Activated T-cell treated with anti-CD3 and anti-CD28 coated beads, Interleukin-2, amount 50 U/mL, for 24 hours (primary cell): ENCODE measurements at regions not wholly inside any gene's neighbourhood (a gene's known extent, or its start where the extent isn't known, plus 50 kb on each side); places are given as distances from the start of the nearest gene placed in this dataset.

Experiments used
- DNase-seq: peaks from one replicate; pipeline ENCODE4 v3.0.0-alpha.2; 2020
- H3K27ac Mint-ChIP-seq: 2 replicates; pipeline ENCODE4 v1.8.0; 2020; ENCODE audit warnings: mild to moderate bottlenecking, mixed read lengths
- H3K27me3 Mint-ChIP-seq: 2 replicates; pipeline ENCODE4 v1.8.0; 2020; ENCODE audit warnings: mixed read lengths
- H3K36me3 Mint-ChIP-seq: 2 replicates; pipeline ENCODE4 v1.8.0; 2020; ENCODE audit warnings: low read depth, mixed read lengths
- H3K4me1 Mint-ChIP-seq: 2 replicates; pipeline ENCODE4 v1.8.0; 2020; ENCODE audit warnings: low read depth, mixed read lengths
- H3K4me3 Mint-ChIP-seq: 2 replicates; pipeline ENCODE4 v1.8.0; 2020; ENCODE audit warnings: mild to moderate bottlenecking, moderate library complexity, mixed read lengths
- H3K9me3 Mint-ChIP-seq: 2 replicates; pipeline ENCODE4 v1.8.0; 2020; ENCODE audit warnings: mixed read lengths

DNA sequence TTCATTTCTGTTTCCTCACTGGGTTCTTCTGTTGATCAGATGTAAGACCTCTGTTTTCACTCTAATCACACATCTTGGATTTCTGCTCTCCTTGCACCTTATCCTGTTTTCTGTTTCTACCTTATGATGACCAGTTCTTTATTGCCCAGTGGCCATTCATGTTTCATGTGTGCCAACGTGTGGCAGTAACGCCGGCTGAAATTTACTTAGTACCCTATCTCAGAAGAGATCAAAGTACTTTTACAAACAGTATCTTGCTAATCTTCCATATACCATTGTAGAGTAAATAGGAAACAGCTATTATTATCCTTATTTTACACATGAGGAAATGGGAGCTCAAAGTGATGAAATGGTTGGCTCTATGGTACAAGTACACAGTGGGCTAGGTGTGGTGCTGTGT, 74.0 kb downstream of the GATA3 start:
- no peaks in the 10 kb centered on the region for H3K27me3 Mint-ChIP-seq
- H3K36me3 Mint-ChIP-seq: no peaks in the 10 kb centered on the region
- H3K9me3 Mint-ChIP-seq: no peaks in the 10 kb centered on the region
- peaks cover 29% of the 10 kb centered on the region for H3K4me1 Mint-ChIP-seq
- no peak overlapping the region for H3K4me3 Mint-ChIP-seq
- DNase-seq: no peak
- H3K27ac Mint-ChIP-seq: no peak overlapping the region

DNA sequence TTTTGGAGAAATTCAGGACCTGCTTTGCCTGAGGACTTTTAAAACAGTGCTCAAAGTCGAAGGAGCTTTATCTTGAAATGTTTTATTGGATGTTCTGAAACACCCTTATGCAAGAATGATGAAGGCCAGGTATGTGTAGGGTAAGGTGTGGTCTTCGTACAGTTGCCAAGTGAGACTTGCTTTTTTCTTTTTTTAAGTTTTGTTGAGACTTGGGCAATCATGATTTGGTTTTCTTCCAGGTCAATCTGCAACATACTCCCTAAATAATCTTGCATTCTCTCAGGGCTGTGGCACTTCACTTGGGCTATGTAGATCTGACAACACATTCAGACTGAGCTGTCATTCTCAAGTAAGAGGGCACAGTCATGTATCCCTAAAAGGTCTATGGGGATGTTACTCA, 75.0 kb downstream of the GATA3 start:
- DNase-seq: no peak
- no peaks in the 10 kb centered on the region for H3K27me3 Mint-ChIP-seq
- H3K4me3 Mint-ChIP-seq: no peak overlapping the region
- H3K9me3 Mint-ChIP-seq: no peaks in the 10 kb centered on the region
- H3K36me3 Mint-ChIP-seq: no peaks in the 10 kb centered on the region
- H3K27ac Mint-ChIP-seq: no peak overlapping the region
- peaks cover 37% of the 10 kb centered on the region for H3K4me1 Mint-ChIP-seq

DNA sequence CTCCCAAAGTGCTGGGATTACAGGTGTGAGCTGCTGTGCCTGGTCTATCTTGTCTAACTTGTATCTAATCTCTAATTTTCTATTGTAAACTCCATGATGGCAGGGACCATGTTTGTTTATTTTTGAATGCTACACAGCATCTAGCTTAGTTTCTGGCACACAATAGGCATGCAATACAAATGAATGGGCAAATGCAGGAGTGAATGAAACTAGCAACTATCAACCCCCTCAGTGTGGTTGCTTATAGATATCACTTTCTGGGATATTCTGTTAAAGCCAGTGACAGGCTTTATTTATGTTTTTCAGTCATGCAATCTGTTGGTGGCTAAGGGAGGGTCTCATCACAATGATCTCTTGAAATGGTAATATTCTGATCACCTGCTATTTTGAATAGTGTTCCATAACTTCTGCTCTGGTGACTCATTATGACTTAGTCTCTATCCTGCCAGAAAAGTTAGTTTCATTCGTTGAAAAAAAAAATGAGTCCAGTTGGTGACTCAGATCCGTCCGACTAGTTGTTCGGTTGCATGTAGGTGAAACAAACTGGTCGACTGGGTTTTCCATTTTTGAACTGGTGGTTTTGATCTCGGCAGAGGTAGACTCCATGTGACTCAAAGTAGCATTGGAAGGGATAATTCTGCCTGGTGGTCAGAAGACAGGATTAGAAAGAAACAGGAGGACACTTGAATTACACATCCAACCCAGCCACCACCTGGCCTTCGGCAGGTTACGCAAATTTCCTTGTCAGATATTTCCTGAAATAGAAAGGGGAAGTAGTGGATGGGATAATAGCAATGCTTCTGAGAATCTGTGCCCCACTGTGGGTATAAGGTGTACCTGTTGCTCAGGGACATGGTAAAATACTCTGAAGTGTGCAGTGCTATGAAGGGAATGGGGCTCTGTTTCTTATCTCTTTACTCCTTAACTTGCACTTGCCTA, 76.8 kb downstream of the GATA3 start:
- H3K27me3 Mint-ChIP-seq: no peaks in the 10 kb centered on the region
- DNase-seq: peak; percentile 43
- H3K36me3 Mint-ChIP-seq: no peaks in the 10 kb centered on the region
- no peaks in the 10 kb centered on the region for H3K9me3 Mint-ChIP-seq
- H3K4me3 Mint-ChIP-seq: peak overlapping the region; percentile 2
- H3K4me1 Mint-ChIP-seq: peaks cover 41% of the 10 kb centered on the region
- H3K27ac Mint-ChIP-seq: peak overlapping the region; percentile 74

DNA sequence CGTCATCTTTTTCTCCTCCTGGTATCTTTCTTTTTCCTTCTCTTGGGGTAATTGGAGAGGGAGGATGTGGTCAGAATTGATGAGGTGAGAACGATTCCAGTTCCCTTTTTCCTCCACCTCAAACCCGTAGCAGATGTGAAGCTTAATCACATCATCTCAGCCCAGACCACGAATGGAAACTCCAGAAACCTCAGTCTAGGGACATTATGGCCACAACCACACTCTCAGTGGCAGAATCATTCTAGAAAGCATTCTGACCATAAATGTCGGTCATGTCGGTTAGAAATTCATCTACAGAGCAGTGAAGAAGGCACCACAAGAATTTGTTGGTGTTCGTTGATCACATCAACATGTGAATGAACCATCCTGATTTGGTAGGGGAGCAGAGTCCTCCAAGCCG, 78.7 kb downstream of the GATA3 start:
- Mint-ChIP-seq H3K36me3 (no peaks in the 10 kb centered on the region), H3K27me3 (no peaks in the 10 kb centered on the region), H3K4me3 (peak overlapping the region; percentile 37), H3K9me3 (no peaks in the 10 kb centered on the region), H3K4me1 (peaks cover 59% of the 10 kb centered on the region), H3K27ac (peak overlapping the region; percentile 86)
- no peak for DNase-seq

DNA sequence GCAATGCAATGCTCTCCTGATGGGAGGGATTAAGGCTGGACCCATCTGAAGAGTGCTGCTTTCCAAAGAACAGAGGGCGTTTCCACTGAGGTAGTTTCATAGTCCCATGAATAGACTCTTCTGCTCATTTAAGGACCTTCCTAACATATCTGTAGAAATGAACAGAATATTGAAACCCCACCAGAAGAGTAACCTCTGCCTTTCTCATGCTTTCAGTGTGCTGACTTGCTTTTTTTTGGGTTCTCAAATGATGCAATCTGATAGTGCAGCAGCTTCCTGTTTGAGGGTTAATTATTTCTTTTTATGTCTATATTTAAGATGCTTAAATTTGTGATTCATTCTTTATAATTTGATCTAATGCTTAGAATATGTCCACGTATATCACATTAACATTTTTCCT, 82.2 kb downstream of the GATA3 start:
- Mint-ChIP-seq H3K27me3 (no peaks in the 10 kb centered on the region), H3K4me3 (peak overlapping the region; percentile 59), H3K9me3 (no peaks in the 10 kb centered on the region), H3K27ac (peak overlapping the region; percentile 90), H3K36me3 (no peaks in the 10 kb centered on the region), H3K4me1 (peaks cover 64% of the 10 kb centered on the region)
- no peak for DNase-seq

DNA sequence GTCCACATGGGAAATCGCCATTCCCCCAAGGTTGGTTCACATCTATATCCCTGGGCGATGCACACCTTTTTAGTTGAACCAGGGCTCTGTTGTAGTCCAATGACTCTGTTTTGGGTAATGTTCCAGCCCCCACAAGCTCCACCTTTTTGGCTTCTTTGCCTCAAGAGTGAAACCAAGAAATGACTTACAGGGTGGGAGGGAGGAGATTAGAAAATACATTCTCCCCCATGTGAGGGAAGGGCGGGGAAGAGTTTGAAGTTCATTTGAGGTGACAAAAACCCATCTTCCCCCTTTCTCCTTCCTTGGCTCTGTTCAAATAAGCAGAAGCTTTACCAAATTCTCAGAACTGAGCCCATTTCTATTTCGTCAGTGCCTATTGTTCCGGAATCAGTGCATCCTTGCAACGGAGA, 82.8 kb downstream of the GATA3 start:
- no peaks in the 10 kb centered on the region for H3K27me3 Mint-ChIP-seq
- DNase-seq: peak; percentile 48
- H3K4me3 Mint-ChIP-seq: peak overlapping the region; percentile 59
- peak overlapping the region; percentile 90 for H3K27ac Mint-ChIP-seq
- peaks cover 63% of the 10 kb centered on the region for H3K4me1 Mint-ChIP-seq
- H3K36me3 Mint-ChIP-seq: no peaks in the 10 kb centered on the region
- no peaks in the 10 kb centered on the region for H3K9me3 Mint-ChIP-seq

DNA sequence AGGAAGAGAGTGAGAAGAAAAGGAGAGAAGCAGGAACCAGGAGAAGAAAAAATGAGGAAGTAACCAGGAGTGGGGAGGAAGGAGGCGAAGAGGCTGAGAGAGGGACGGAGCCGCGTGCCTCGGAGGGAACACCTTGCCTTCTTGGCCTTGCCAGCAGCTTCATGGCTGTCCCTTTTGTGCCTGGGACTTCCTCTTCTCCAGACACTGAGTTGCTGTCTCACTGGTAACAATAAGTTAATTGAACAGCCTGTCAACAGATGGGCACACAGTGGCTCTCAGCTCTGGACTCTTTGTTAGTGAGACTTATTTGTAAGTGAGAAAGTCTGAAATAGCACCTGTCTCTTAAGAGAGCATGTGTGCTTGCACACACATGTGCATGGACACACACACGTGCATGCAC, 83.2 kb downstream of the GATA3 start:
- no peaks in the 10 kb centered on the region for H3K9me3 Mint-ChIP-seq
- no peaks in the 10 kb centered on the region for H3K36me3 Mint-ChIP-seq
- H3K27ac Mint-ChIP-seq: peak overlapping the region; percentile 90
- peak overlapping the region; percentile 59 for H3K4me3 Mint-ChIP-seq
- no peaks in the 10 kb centered on the region for H3K27me3 Mint-ChIP-seq
- H3K4me1 Mint-ChIP-seq: peaks cover 62% of the 10 kb centered on the region
- DNase-seq: peak; percentile 50

DNA sequence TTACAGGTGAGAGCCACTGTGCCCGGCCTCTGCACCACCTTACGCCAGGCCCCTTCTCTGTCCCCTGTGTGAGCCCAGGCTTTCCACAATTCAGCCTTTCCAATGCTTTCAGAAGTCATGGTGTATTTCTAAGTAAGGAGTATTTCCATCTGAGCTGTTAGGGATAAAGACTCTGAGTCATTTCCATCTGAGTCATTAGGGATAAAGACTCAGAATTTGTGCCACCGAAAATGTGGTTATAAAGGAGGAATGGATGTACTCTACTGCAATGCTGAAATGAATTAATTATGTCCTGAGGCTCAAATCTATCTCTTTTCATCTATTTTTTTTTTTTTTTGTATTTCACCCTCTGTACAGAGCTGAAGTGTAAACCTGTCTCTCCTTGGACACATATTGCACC, 84.0 kb downstream of the GATA3 start:
- Mint-ChIP-seq H3K27me3 (no peaks in the 10 kb centered on the region), H3K36me3 (no peaks in the 10 kb centered on the region), H3K27ac (peak overlapping the region; percentile 90), H3K4me1 (peaks cover 55% of the 10 kb centered on the region), H3K4me3 (peak overlapping the region; percentile 18), H3K9me3 (no peaks in the 10 kb centered on the region)
- DNase-seq: no peak

DNA sequence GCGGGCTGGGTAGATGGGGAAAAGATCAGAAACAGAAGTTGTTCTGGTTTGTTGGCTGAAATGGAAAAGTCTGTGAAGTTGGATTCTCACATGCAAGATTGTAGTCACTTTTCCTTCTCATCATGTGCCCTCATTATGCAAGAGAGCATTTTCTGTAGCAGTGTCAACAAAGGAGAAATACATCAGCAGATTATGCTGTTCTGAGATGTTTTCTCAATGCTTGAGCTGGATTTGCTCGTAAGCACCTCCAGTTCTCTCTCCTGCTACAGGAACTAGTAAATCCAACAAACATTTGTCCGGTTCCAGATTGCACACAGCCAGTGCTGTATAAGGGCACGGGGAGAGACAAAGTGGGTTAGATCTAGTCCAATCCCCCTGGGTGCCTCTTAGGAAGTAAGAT, 90.0 kb downstream of the GATA3 start:
- peaks cover 14% of the 10 kb centered on the region for H3K4me1 Mint-ChIP-seq
- no peaks in the 10 kb centered on the region for H3K36me3 Mint-ChIP-seq
- H3K9me3 Mint-ChIP-seq: no peaks in the 10 kb centered on the region
- DNase-seq: no peak
- H3K27me3 Mint-ChIP-seq: no peaks in the 10 kb centered on the region
- H3K27ac Mint-ChIP-seq: no peak overlapping the region
- H3K4me3 Mint-ChIP-seq: no peak overlapping the region

DNA sequence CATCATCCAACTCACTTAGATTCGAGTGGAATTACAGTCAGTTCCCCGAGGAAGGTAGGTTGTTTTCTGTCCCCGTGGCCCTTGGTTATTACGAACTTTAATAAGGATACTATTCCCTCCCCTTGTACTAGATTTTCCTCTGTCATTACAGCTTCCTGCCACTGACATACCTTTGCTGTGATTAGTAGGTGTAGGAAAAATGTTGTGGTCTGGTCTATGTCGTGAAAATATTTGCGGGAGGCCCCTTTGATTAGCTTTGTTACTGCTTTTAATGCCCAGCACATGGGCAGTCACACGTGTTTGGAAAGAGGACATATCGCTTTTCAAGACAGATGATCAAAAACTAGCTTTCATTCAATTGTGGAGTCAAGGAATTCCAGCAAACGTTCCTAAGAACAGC, 92.2 kb downstream of the GATA3 start:
- Mint-ChIP-seq H3K9me3 (no peaks in the 10 kb centered on the region), H3K36me3 (no peaks in the 10 kb centered on the region), H3K27ac (no peak overlapping the region), H3K4me3 (no peak overlapping the region), H3K27me3 (no peaks in the 10 kb centered on the region), H3K4me1 (peaks cover 5% of the 10 kb centered on the region)
- DNase-seq: no peak

DNA sequence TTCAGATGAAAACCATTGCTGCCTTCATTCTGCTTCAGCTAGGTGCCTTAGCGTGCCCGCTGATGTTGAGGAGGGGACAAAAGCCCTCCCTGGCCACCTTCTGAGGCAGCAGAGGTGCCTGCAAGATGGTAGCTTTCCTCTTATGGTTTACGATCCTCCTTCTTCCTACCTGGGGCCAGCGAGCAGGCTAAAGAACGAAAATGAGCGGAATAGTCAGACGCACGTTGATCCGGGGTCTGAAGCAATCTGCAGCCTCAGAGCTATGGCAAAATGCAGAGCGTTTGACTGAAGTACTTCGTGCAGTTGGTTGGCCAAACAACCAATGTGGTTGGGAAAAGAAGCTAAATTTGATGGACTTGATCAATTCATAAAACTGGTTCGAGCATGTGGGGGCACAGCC, 95.5 kb downstream of the GATA3 start:
- no peak for DNase-seq
- H3K36me3 Mint-ChIP-seq: no peaks in the 10 kb centered on the region
- no peak overlapping the region for H3K27ac Mint-ChIP-seq
- no peaks in the 10 kb centered on the region for H3K9me3 Mint-ChIP-seq
- H3K27me3 Mint-ChIP-seq: peaks cover 6% of the 10 kb centered on the region
- no peak overlapping the region for H3K4me3 Mint-ChIP-seq
- peaks cover 6% of the 10 kb centered on the region for H3K4me1 Mint-ChIP-seq

DNA sequence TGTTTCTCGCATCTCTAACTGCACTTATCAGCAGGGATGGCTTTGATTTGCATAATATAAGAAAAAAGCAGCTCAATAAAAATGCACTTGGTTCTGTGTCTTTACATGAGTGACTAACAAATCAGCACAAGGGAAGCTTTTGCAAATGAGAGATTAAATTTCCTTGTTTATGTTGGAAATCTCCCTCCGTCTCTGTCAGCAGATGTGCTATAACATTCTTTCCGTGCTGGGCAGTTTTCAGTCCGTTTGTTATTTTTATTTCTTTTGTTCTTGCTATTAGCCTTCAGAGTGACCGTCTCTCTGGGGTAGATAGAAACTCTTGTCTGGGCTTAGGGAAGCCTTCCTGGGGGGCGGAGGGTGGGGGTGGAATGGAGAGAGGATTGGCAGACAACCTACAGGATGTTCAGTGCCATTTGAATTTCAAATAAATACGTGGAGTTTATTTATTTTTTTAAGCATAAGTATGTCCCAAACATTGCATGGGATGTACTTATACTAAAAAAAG, 96.0 kb downstream of the GATA3 start:
- peaks cover 6% of the 10 kb centered on the region for H3K27me3 Mint-ChIP-seq
- H3K36me3 Mint-ChIP-seq: no peaks in the 10 kb centered on the region
- no peak for DNase-seq
- no peak overlapping the region for H3K4me3 Mint-ChIP-seq
- H3K9me3 Mint-ChIP-seq: no peaks in the 10 kb centered on the region
- H3K27ac Mint-ChIP-seq: no peak overlapping the region
- peaks cover 6% of the 10 kb centered on the region for H3K4me1 Mint-ChIP-seq

DNA sequence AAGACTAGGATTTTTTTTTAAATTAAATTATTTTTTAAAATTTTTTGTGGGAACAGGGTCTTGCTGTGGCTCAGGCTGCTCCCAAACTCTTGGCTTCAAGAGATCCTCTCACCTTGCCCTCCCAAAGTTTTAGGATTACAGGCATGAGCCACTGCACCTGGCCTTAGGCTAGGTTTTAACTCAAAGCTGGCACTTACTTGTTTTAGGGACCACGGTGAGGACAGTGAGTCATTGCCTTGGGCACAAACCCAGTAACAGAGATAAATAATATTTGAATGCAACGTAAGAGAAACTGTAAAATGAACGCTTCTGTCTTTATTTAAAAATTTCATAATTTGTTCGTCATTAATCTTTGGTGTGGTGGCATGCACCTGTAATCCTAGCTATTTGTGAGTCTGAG, 96.6 kb downstream of the GATA3 start:
- H3K36me3 Mint-ChIP-seq: no peaks in the 10 kb centered on the region
- H3K9me3 Mint-ChIP-seq: no peaks in the 10 kb centered on the region
- peaks cover 6% of the 10 kb centered on the region for H3K4me1 Mint-ChIP-seq
- H3K4me3 Mint-ChIP-seq: no peak overlapping the region
- DNase-seq: no peak
- H3K27me3 Mint-ChIP-seq: peaks cover 6% of the 10 kb centered on the region
- no peak overlapping the region for H3K27ac Mint-ChIP-seq

DNA sequence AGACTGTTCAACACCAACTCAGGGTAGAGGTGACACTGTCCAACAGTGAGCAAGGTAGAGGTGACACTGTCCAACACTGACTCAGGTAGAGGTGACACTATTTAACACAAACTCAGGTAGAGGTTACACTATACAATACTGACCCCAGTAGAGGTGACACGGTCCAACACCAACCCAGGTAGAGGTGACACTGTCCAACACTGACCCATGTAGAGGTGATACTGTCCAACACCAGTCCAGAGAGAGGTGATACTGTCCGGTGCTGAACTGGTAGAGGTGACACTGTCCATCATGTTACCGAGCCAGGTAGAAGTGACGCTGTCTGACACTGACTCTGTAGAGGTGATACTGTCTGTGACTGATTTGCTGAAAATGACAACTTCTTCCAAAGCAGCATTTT, 102.4 kb downstream of the GATA3 start:
- no peak overlapping the region for H3K4me3 Mint-ChIP-seq
- H3K27me3 Mint-ChIP-seq: peaks cover 6% of the 10 kb centered on the region
- no peak overlapping the region for H3K27ac Mint-ChIP-seq
- peaks cover 17% of the 10 kb centered on the region for H3K4me1 Mint-ChIP-seq
- no peaks in the 10 kb centered on the region for H3K36me3 Mint-ChIP-seq
- no peak for DNase-seq
- H3K9me3 Mint-ChIP-seq: no peaks in the 10 kb centered on the region

DNA sequence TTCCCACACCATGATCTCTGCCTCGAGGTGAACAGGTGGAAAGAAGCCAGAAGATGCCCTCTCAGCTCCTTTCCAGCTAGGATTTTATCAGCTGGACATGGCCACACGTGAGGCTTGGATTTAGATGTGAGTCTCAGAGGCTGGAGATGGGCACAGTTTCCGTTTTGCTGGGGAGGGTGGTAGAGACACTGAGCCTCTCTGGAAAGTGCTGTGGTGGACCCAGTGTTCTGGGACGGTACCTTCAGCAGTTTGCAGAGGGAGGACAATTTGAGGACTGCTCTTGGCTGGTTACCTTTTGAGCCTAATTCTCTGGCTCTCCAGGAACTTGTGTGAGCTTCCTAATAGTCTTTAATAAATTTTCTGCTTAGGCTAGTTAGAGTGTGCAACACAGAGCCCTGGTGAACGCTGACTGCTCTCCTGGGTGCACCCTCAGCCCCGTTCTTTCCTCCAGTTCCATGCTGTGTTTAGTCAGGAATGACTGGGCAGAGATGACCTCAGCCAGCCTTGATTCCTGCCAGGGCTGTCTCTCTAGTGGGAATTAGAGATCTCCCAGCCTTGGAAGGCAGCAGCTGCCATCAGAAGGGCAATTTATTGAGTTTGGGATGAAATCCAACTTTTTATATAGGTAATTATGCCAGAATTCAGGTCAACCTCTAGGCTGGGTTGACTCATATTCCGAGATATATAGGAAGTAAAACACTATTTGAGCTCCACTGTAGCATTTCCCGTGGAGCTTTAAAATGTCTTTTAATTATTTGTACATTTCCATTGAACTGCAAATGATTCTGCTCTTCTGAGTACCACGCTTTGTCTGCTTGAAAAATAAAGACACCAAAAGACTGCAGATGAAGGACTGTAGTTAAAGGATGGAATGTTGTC, 103.9 kb downstream of the GATA3 start:
- Mint-ChIP-seq H3K9me3 (no peaks in the 10 kb centered on the region), H3K4me3 (no peak overlapping the region), H3K36me3 (no peaks in the 10 kb centered on the region), H3K4me1 (peaks cover 17% of the 10 kb centered on the region), H3K27me3 (peaks cover 6% of the 10 kb centered on the region), H3K27ac (no peak overlapping the region)
- no peak for DNase-seq
